ENCODE measurements at regions not wholly inside any gene's neighbourhood (a gene's known extent, or its start where the extent isn't known, plus 50 kb on each side); places are given as distances from the start of the nearest gene placed in this dataset.

DNA sequence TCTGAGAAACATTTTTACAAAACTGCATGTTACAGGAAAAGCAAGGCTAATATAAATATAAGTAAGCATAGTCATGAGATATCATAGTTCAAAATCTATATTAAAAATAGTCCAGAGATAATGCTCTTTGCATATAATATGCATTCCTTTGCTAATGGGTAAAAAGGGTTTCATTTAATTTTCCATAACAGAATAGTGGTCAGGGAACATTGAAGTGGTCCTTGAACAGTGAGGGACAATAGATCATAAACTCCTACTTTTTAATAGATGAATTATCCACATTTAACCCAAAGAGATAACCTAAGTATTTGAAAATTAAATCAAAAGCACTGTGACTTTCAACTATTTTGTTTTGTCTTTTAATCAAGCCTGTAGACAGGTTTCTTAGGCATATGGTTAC is 243.1 kb upstream of the ADGRB3 start:
- no peak for DNase-seq

DNA sequence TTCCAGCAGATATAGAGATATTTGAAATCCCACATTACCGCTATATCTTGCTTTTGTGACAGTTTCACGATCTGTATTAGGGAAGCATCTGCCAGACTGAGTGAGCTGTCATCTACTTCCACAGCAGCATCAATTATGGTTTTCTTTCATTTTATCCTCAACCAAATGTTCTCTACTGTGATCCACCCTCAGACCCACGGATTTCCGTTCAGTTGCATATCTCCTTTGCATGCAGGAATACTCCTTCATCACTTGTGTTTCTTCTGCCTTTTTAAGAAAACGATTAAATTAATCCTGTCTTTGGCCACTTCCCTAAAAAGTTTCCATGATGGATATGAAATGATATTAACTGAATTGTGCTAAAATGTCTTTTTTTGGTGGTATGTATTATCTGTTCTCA is 262.1 kb upstream of the ADGRB3 start:
- DNase-seq: no peak

DNA sequence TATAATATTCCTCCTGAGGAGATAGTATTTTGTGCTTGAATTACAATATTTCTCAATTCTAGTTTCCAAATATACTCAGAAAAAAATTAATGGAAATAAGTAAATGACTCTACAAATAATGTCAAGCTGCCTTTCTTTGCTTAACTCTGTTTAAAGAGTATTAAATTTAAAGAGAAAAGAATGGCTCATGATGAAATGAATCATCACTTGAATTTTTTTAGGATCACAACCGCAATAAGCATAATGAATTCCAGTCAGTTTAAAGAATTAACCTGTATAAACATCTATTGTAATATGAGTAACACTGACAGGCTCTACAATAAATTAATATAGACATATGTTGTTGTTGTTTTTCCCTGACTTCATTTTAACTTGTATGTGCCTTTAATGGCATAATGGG is 266.2 kb upstream of the ADGRB3 start:
- no peak for DNase-seq

DNA sequence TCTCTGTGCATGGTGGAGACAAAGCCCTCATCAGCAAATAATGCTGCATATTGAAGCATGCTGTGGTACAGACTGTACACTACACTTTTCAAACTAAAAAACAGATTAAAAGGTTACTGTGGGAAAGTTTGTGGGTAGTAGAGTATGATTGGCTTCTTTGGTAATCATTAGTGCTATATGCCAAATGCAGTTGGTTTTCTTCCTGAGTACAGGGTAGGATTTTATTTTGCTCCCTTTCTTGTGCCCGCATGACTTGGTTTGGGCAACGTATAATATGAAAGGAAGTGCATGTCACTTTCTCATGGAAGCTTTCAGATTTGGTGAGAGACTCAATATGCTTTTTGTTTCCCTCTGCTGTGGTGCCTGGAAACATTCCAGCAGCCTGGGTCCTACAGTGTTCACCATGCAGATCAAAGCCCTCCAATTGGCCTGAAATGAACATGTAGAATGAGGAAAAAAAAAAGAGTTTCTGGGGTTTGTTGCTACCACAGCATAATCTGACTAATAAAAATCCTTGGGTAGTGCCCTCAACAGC is 270.7 kb upstream of the ADGRB3 start:
- DNase-seq: no peak

DNA sequence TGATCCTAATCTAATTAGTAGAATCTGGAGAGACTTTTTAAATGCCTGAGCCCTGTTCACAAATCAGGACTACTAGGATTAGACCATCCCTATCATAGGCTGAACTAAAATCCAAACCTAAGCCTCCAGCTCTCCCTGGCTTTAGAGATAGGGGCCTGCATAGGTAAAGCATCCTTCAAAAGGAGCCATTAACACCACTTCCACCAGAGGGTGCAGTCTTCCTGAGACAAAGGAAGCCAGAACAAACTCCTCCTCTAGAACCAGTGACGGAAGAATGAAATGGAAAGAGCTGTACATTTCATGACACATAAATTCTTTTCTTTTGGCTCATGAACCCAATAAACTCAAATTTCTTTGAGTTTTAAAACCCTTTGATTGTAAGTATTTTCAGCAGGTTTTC is 291.2 kb upstream of the ADGRB3 start:
- no peak for DNase-seq

DNA sequence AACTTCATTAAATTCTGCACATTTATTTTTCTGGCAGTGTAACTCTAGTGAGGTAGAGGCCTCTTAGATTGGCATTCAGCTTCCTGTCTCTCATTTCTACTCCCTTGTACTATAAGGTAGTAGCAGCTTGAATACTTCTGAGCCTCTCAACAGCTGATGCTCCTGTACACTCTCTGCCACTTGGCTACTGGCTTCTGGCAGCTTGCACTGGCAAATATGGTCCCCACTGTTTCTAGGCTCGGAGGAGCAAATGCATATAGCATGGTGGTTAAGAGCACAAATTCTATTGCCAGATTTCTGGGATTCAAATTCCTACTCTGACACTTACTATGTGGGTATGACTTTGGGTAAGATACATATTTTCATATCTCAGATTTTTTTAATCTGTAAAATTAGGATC is 292.8 kb upstream of the ADGRB3 start:
- no peak for DNase-seq

DNA sequence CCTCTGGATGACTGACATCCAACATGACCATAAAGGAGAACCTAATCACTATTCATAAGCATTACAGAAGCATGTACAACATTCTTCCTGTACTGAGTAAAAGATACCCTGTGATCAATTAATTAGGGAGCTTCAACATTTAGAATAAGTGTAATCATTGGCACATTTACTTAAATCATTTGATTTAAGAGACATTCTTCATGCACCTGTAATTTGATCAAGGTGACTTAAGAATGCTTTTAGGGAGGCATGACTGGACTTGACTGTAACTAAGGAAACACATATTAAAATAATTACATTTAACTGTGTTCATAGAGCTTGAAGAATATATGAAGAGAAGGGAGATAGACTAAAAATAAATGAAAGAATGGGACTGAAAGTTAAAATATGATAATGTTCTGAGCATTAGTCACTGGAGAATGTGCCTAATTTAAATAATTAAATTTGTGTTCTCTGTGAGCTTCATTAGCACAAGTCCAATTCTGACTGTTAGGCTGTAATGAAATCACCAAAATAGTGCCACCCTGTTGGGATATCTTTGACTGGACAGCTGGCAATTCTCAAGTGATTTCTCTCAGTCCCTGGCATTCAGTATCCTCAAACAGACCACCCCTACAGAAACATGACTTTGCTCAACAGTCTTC is 295.5 kb upstream of the ADGRB3 start:
- DNase-seq: no peak

DNA sequence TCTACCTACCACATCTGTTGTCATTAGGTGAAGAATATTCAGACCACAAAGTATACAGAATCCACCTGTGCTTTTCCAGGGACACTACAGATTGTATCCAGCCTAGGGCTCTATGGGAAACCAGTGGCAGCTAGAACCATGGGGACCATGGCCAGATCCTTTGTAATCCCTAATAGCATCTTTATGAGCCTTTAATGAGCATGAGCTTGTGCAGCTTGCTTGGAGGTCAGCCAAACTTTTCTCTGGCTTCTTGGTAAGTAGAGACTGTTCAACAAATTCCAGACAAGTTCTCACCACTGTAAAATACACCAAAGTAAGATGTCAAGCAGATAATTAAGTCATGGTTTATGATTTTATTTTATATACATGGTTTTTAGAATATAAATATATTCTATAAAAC is 301.6 kb upstream of the ADGRB3 start:
- DNase-seq: no peak

DNA sequence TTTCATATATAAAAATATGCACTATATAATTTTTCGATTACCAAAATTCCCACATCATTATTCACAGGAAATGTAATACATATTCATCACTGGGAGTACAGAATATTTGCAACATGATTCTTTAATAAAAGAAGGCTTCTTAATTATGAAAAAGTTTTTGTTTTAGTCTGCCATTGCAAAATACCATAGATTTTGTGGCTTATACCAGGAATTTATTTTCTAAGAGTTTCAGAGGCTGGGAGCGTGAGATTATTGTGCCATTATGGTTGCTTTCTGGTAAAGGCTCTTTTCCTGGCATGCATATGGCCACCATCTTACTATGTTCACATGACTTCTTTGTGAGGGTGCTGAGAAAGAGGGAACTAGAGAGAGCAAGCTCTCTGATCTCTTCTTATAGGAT is 306.9 kb upstream of the ADGRB3 start:
- no peak for DNase-seq

DNA sequence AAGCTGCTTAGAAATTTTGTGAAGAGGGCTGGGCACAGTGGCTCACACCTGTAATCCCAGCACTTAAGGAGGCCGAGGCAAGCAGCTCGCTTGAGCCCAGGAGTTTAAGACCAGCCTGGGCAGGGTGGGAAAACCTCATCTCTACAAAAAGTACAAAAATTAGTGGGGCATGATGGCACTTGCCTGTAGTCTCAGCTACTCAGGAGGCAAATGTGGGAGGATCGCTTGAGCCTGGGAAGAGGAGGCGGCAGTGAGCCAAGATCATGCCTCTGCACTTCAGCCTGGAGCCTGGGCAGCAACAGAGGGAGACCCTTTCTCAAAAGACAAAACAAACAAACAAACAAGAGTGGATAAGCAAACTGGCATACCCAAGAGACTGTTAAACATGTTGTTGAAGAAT is 308.3 kb upstream of the ADGRB3 start:
- DNase-seq: no peak

DNA sequence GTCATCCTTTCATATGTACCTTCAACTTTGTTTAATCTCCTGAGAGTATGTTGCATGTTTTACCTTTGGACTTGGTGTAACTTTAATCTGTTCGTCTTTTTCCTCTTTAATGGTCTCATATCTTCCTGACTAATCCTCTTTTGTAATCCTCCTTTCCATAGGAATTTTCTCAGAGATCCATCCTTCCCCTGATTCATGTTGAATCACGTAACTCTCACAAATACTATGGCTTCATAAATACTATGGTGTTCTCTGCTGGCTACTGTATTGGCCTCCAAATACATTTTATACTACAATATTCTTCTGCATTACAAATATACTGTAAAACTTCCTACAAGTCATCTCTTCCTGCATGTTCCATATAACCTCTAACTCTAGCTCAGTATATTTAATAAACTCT is 317.7 kb upstream of the ADGRB3 start:
- DNase-seq: no peak

DNA sequence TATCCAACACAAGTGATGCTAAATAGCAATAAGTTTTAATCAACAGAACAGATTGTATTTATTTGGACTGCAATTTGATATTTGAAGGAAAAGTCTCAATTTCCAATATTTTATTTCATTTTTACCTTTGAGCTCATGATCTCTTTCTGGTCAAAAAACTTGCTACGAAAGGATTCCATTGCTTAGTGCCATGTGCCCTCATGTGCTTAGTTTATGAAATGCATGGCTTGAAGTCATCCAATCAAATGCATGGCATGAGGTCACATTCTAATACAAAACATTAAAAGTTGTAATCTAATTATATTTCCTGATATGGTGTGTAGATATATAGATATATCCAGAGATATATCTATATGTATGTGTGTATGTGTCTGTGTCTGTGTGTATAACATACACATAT is 321.2 kb upstream of the ADGRB3 start:
- DNase-seq: no peak

DNA sequence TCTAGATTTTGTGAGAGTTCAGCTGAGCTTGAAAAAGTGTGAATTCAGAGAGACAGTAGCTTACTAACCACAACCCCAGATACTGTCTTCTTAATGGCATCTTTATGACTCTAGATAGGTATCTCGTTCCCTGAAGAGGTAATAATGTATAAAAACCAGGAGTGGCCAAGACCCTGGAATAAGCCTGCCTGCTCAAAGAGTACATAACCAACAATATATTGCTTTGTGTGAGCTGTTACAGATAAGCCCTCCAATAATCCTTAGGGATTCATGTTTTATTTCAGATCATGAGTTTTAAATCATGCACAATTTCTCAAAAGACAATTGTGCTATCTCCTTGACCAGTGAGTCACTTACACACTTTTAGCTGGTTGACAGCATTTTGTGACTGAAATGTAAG is 327.8 kb upstream of the ADGRB3 start:
- DNase-seq: no peak

DNA sequence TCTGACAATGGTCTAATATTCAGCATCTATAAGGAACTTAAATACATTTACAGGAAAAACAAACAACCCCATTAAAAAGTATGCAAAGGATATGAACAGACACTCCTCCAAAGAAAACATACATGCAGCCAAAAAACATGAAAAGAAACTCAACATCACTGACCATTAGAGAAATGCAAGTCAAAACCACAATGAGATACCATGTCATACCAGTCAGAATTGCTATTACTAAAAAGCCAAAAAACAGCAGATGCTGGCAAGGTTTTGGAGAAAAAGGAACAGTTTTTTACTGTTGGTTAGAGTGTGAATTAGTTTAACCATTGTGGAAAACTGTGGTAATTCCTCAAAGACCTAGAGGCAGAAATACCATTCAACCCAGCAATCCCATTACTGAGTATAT is 339.0 kb upstream of the ADGRB3 start:
- no peak for DNase-seq

DNA sequence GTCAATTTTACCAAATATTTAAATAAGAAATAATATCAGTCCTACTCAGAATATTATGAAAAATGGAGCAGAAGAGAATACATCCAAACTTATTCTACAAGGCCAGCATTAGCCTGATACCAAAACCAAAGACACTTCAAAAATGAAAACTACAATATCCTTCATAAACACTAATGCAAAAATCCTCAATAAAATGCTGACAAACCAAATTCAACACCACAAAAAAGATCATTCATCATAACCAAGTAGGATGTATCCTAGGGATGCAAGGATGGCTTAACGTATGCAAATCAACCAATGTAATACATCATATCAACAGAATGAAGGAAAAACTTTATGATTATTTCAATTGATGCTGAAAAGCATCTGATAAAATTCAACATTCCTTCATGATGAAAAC is 352.4 kb upstream of the ADGRB3 start:
- DNase-seq: no peak

DNA sequence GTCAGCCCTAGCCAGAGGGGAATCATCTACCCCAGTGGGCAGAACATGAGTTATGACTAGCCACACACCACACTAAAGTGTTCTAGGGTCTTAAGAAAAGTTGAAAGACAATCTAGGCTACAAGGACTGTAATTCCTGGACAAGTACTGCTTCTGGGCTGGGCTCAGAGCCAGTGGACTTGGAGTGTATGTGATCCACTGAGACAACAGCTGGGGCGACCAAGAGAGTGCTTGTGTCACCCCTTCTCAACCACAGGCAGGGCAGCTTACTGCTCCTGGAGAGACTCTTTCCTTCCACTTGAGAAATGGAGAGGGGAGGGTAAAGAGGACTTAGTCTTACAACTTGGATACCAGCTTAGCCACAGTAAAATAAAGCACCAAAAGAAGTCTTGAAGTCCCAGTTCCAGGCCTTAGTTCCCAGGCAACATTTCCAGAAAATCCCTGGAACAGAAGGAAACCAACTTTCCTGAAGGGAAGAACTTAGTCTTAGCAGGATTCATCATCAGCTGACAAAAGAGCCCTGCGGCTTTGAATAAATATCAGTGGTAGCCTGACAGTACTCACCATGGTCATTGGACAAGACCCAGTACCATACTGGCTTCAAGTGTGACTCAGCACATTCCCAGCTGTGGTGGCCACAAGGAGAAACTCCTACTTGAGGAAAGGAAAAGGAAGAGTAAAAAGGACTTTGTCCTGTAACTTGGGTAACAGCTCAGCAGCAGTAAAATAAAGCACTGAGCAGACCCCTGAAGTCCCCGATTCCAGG is 355.1 kb upstream of the ADGRB3 start:
- DNase-seq: no peak

DNA sequence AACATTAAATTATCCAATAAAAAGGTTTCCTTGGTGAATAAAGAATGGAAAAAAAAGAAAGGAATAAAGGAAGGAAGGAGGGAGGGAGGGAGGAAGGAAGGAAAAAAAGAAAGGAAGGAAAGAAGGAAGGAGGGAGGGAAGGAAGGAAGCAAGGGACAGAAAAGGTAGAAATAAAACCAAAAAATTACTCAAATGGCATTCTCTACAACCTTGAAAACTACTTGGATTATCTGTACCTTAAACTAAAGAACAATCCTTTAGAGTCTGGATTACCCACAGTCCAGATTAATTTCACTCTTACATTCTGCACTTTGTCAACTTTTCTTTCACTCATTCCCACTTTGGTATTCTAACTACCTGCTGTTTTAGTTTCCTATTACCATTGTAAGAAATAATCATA is 361.8 kb upstream of the ADGRB3 start:
- no peak for DNase-seq

DNA sequence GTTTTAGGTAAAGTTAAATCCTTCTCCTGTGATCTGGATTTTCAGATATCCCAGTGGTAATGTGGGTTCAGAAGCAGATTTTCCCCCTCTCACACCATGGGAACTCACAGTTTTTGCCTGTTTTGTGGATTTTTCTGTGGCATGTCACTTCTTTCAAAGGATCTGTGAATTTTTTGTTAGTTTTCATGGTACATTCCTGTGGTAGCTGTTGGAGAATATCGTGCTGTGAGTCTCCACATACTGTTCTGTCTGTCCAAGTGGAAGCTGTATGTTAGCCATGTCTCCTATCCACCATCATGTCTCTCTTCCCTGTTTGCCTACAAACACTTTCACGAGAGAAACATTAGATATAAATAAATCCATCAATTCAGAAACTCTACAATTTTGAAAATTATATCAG is 378.7 kb upstream of the ADGRB3 start:
- DNase-seq: no peak

DNA sequence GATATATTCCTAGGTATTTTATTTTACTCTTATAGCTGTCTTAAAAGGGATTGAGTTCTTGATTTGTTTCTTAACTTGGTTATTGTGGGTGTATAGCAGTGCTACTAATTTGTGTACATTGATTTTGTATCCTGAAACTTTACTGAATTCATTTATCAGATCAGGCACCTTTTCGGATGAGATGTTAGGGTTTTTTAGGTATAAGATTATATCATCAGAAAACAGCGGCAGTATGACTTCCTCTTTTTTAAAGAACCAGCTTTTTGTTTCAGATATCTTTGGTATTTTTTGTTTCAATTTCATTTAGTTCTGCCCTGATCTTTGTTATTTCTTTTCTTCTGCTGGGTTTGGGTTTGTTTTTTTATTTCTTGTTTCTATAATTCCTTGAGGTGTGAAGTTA is 382.4 kb upstream of the ADGRB3 start:
- DNase-seq: no peak

DNA sequence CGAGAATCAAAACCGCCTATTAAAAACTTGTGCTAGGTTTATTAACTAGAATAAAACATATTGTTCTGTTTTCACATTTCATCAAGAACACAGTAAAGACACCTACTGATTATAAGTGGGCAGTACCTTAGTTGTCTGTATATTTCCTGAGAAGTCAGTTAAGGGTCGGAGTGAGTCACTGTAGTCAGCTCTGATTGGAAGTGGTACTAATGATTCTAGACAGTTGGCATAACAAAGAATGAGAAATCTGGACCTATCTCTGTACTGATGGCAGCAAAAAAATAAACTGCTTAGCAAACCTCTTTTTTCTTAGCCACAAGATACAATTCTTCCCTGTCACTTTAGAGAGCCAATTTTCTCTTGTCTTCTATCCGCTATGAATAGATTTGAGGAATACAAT is 387.3 kb upstream of the ADGRB3 start:
- DNase-seq: no peak

DNA sequence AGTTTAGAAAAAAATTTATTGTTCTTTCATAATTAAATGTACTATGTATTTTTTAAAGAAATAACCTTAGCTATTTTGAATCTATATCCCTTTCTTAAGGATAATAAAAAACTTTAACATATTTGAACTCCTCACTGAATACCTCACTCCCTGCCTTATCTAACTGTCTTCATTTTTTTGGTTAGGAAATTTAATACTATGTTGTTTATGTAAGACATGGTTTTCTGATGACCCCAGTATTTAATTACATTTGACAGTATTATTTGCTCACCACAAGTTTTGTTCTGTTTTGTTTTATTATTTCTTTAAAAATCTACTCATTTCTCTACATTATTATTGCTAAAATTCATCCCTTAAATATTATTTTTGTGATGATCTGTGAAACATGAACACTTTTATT is 394.4 kb upstream of the ADGRB3 start:
- DNase-seq: no peak

DNA sequence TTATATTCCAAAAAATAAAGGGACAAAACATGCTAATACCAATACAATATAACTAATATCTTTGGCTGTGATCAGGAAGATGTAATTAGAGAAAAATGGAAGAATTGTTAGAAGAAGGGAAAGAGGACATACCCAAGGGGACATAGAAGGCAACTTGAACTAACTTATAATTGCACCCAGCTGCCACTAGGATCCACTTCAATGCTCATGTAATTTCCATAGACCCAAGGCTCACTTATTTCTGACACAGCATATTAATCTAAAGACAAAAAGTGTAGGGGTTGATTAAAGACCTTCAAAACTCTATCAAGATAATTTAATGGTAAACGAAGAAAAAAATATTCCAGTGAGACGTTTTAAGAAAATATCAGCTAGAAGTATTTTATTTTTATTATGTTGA is 396.0 kb upstream of the ADGRB3 start:
- no peak for DNase-seq

DNA sequence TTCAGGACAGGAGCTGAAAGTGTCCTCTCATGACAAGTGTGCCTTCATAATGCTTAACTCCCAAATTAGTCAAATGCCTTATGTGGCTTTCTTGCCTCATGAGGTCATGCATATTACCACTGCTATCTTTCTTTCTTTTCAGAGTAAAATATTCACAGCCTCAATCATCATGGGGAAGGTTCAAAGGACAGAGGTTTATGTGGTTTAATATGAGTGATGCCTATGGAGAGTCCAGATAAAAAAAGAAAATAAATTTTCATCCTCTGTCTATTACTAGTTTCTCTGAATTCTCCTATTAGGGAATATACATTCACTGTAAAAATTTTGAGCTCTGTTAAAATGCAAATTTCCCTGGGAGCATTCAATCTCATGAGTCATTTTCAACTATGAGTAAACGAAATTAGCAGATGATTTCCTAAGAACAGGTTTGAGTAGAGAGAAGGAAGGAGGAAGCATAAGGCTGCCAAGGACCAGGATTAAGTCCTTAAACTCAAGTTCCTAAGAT is 396.9 kb upstream of the ADGRB3 start:
- no peak for DNase-seq

DNA sequence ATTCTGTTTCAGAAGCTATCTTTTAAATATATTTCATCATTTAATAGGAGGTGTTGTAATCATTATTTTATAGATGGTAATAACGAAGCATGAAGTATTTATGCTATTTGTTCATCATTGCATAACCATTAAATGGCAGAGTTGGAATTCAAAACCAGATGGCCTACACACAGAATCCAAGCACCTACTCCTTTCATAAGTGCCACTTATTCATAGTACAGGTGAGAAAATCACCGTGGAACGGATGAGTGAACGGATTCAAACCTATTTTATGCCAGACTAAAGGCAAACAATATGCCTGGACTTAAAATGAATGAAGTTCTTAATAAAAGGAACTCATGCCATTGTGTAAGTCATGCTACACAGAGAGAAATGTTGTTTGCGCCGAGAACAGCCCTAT is 397.9 kb upstream of the ADGRB3 start:
- DNase-seq: no peak
